Activated T-cell treated with anti-CD3 and anti-CD28 coated beads for 4 hours (primary cell): ENCODE measurements at regions not wholly inside any gene's neighbourhood (a gene's known extent, or its start where the extent isn't known, plus 50 kb on each side); places are given as distances from the start of the nearest gene placed in this dataset.

Experiments
- DNase-seq: peaks from one replicate; pipeline ENCODE4 v3.0.0-alpha.2; 2020

GRCh38 chr3:72698154-72698917 is 149.9 kb downstream of the SHQ1 start:
- no peak for DNase-seq

- DNase-seq, result no peak
Measured at GRCh38 chr3:72697717-72698116, 150.5 kb downstream of the SHQ1 start.

GRCh38 chr3:72696815-72697214 is 151.4 kb downstream of the SHQ1 start:
- DNase-seq, result no peak

- DNase-seq, result no peak
Measured at GRCh38 chr3:72694398-72694797, 153.8 kb downstream of the SHQ1 start.

GRCh38 chr3:72692990-72693389 is 155.3 kb downstream of the SHQ1 start:
- no peak for DNase-seq

- no peak for DNase-seq
Measured at GRCh38 chr3:72690629-72691028, 157.6 kb downstream of the SHQ1 start.

- no peak for DNase-seq
Measured at GRCh38 chr3:72682936-72683452, 165.3 kb downstream of the SHQ1 start.

- no peak for DNase-seq
Measured at GRCh38 chr3:72681598-72681997, 166.6 kb downstream of the SHQ1 start.

- no peak for DNase-seq
Measured at GRCh38 chr3:72680766-72681165, 167.5 kb downstream of the SHQ1 start.

GRCh38 chr3:72679540-72680198 is 168.6 kb downstream of the SHQ1 start:
- DNase-seq, result no peak

- no peak for DNase-seq
Measured at GRCh38 chr3:72678867-72679266, 169.4 kb downstream of the SHQ1 start.

GRCh38 chr3:72678380-72678779 is 169.9 kb downstream of the SHQ1 start:
- no peak for DNase-seq

GRCh38 chr3:72675243-72675642 is 173.0 kb downstream of the SHQ1 start:
- no peak for DNase-seq

- DNase-seq, result no peak
Measured at GRCh38 chr3:72673011-72673771, 175.1 kb downstream of the SHQ1 start.

- DNase-seq, result no peak
Measured at GRCh38 chr3:72669224-72669623, 179.0 kb downstream of the SHQ1 start.

- DNase-seq, result no peak
Measured at GRCh38 chr3:72666447-72666755, 181.8 kb downstream of the SHQ1 start.

- DNase-seq, result peak; percentile 53
Measured at GRCh38 chr3:72665701-72666446, 182.4 kb downstream of the SHQ1 start.

- DNase-seq, result no peak
Measured at GRCh38 chr3:72665103-72665502, 183.1 kb downstream of the SHQ1 start.

- DNase-seq, result no peak
Measured at GRCh38 chr3:72664184-72664975, 183.9 kb downstream of the SHQ1 start.

GRCh38 chr3:72663429-72663828 is 184.8 kb downstream of the SHQ1 start:
- DNase-seq, result no peak

- no peak for DNase-seq
Measured at GRCh38 chr3:72661115-72661457, 187.2 kb downstream of the SHQ1 start.
